Breast epithelium (tissue), 3 donors: ENCODE measurements at regions not wholly inside any gene's neighbourhood (a gene's known extent, or its start where the extent isn't known, plus 50 kb on each side); places are given as distances from the start of the nearest gene placed in this dataset.
A peak's percentile ranks its signal among the peaks of the same experiment; 100 is the strongest.

Experiments
- CTCF ChIP-seq, 3 donors: fragments of 450-650 bp; IDR thresholded peaks; one replicate each; pipeline ENCODE4 v1.5.1; 2016 to 2017; ENCODE audit warnings: antibody characterized with exemption in 3 of 3, mild to moderate bottlenecking in 3 of 3, moderate library complexity in 3 of 3
- POLR2AphosphoS5 ChIP-seq, 3 donors: sonication (generic); formaldehyde crosslinking; IDR thresholded peaks; one replicate each; pipeline ENCODE4 v1.6.1; 2017; ENCODE audit warnings: antibody characterized with exemption in 3 of 3

- peak in 2 of 3 donors; percentile 35 to 66 for TF ChIP-seq POLR2AphosphoS5 (IDR thresholded peaks at IDR 0.05)
- TF ChIP-seq CTCF (IDR thresholded peaks at IDR 0.05) = no peak
Measured at GRCh38 chr10:4081685-4082111, 296.7 kb upstream of the KLF6 start.
